ENCODE measurements at regions not wholly inside any gene's neighbourhood (a gene's known extent, or its start where the extent isn't known, plus 50 kb on each side); places are given as distances from the start of the nearest gene placed in this dataset.

- DNase-seq (ENCODE audit: low spot score) = no peak
- Mint-ChIP-seq H3K27ac (ENCODE audit: unreplicated experiment) (no peak overlapping the region), H3K4me3 (ENCODE audit: unreplicated experiment) (no peak overlapping the region), H3K9me3 (ENCODE audit: low read depth) (peaks cover 32% of the 10 kb centered on the region), H3K27me3 (ENCODE audit: low read depth) (no peaks in the 10 kb centered on the region), H3K36me3 (ENCODE audit: low read depth) (no peaks in the 10 kb centered on the region), H3K4me1 (ENCODE audit: low read depth) (no peaks in the 10 kb centered on the region)
- no peak for TF ChIP-seq CTCF (IDR thresholded peaks at IDR 0.05)
Observed at GRCh38 chr20:55252521-55252920, 752.8 kb downstream of the CBLN4 start.

- H3K9me3 Mint-ChIP-seq (ENCODE audit: low read depth) = peaks cover 41% of the 10 kb centered on the region
- TF ChIP-seq CTCF (IDR thresholded peaks at IDR 0.05) = no peak
- no peaks in the 10 kb centered on the region for H3K36me3 Mint-ChIP-seq (ENCODE audit: low read depth)
- no peak for DNase-seq (ENCODE audit: low spot score)
- H3K27me3 Mint-ChIP-seq (ENCODE audit: low read depth) = no peaks in the 10 kb centered on the region
- H3K27ac Mint-ChIP-seq (ENCODE audit: unreplicated experiment) = no peak overlapping the region
- no peak overlapping the region for H3K4me3 Mint-ChIP-seq (ENCODE audit: unreplicated experiment)
- H3K4me1 Mint-ChIP-seq (ENCODE audit: low read depth) = no peaks in the 10 kb centered on the region
Observed at GRCh38 chr20:55251170-55251569, 754.1 kb downstream of the CBLN4 start.

- H3K4me1 Mint-ChIP-seq (ENCODE audit: low read depth) = no peaks in the 10 kb centered on the region
- DNase-seq (ENCODE audit: low spot score) = no peak
- no peaks in the 10 kb centered on the region for H3K36me3 Mint-ChIP-seq (ENCODE audit: low read depth)
- H3K4me3 Mint-ChIP-seq (ENCODE audit: unreplicated experiment) = no peak overlapping the region
- peaks cover 28% of the 10 kb centered on the region for H3K9me3 Mint-ChIP-seq (ENCODE audit: low read depth)
- H3K27me3 Mint-ChIP-seq (ENCODE audit: low read depth) = no peaks in the 10 kb centered on the region
- TF ChIP-seq CTCF (IDR thresholded peaks at IDR 0.05) = no peak
- H3K27ac Mint-ChIP-seq (ENCODE audit: unreplicated experiment) = no peak overlapping the region
Observed at GRCh38 chr20:55242853-55243252, 762.5 kb downstream of the CBLN4 start.

- TF ChIP-seq CTCF (IDR thresholded peaks at IDR 0.05) = no peak
- Mint-ChIP-seq H3K4me3 (ENCODE audit: unreplicated experiment) (no peak overlapping the region), H3K27me3 (ENCODE audit: low read depth) (no peaks in the 10 kb centered on the region), H3K4me1 (ENCODE audit: low read depth) (no peaks in the 10 kb centered on the region), H3K9me3 (ENCODE audit: low read depth) (peaks cover 11% of the 10 kb centered on the region), H3K27ac (ENCODE audit: unreplicated experiment) (no peak overlapping the region), H3K36me3 (ENCODE audit: low read depth) (no peaks in the 10 kb centered on the region)
- no peak for DNase-seq (ENCODE audit: low spot score)
Observed at GRCh38 chr20:55239269-55239668, 763.9 kb downstream of the DOK5 start.

GRCh38 chr20:55232647-55233046, 757.3 kb downstream of the DOK5 start:
- H3K27me3 Mint-ChIP-seq (ENCODE audit: low read depth) = no peaks in the 10 kb centered on the region
- no peak for DNase-seq (ENCODE audit: low spot score)
- no peaks in the 10 kb centered on the region for H3K4me1 Mint-ChIP-seq (ENCODE audit: low read depth)
- H3K36me3 Mint-ChIP-seq (ENCODE audit: low read depth) = no peaks in the 10 kb centered on the region
- no peak for TF ChIP-seq CTCF (IDR thresholded peaks at IDR 0.05)
- peaks cover 9% of the 10 kb centered on the region for H3K9me3 Mint-ChIP-seq (ENCODE audit: low read depth)
- no peak overlapping the region for H3K27ac Mint-ChIP-seq (ENCODE audit: unreplicated experiment)
- H3K4me3 Mint-ChIP-seq (ENCODE audit: unreplicated experiment) = no peak overlapping the region

All from chondrocyte (in vitro differentiated cells).